Neural cell (in vitro differentiated cells): ENCODE measurements at regions not wholly inside any gene's neighbourhood (a gene's known extent, or its start where the extent isn't known, plus 50 kb on each side); places are given as distances from the start of the nearest gene placed in this dataset.

Experiments used
- EZH2 ChIP-seq: fragments of 200-600, 300-800 bp; shearing (Covaris generic), sonication (generic); IDR thresholded peaks from 2 replicates; pipeline ENCODE4 v1.6.1; 2014; ENCODE audit warnings: antibody characterized with exemption, low read length, borderline replicate concordance, mild to moderate bottlenecking; ENCODE audit not compliant: insufficient read depth, poor library complexity, severe bottlenecking
- POLR2AphosphoS5 ChIP-seq: IDR thresholded peaks from 2 replicates; pipeline ENCODE4 v1.6.1; 2012
- TF ChIP-seq, protein P1 (sequence below): fragments of 450-650 bp; IDR thresholded peaks from 2 replicates; pipeline ENCODE4 v1.5.1; 2014; ENCODE audit warnings: antibody characterized with exemption, mild to moderate bottlenecking, moderate library complexity; ENCODE audit not compliant: poor library complexity, severe bottlenecking

GRCh38 chr15:81611679-81612078, 237.7 kb upstream of the TMC3 start:
- no peak for TF ChIP-seq EZH2
- TF ChIP-seq, protein P1, sequence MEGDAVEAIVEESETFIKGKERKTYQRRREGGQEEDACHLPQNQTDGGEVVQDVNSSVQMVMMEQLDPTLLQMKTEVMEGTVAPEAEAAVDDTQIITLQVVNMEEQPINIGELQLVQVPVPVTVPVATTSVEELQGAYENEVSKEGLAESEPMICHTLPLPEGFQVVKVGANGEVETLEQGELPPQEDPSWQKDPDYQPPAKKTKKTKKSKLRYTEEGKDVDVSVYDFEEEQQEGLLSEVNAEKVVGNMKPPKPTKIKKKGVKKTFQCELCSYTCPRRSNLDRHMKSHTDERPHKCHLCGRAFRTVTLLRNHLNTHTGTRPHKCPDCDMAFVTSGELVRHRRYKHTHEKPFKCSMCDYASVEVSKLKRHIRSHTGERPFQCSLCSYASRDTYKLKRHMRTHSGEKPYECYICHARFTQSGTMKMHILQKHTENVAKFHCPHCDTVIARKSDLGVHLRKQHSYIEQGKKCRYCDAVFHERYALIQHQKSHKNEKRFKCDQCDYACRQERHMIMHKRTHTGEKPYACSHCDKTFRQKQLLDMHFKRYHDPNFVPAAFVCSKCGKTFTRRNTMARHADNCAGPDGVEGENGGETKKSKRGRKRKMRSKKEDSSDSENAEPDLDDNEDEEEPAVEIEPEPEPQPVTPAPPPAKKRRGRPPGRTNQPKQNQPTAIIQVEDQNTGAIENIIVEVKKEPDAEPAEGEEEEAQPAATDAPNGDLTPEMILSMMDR, result no peak
- no peak for TF ChIP-seq POLR2AphosphoS5
